CD4-positive, alpha-beta T cell (primary cell): ENCODE measurements at regions not wholly inside any gene's neighbourhood (a gene's known extent, or its start where the extent isn't known, plus 50 kb on each side); places are given as distances from the start of the nearest gene placed in this dataset.

Source experiments
- ATAC-seq: fragments of 200-7000 bp; cut with Tn5 transposase; one replicate; pipeline ENCODE4 v1.10.0; 2022; ENCODE audit warnings: mild to moderate bottlenecking; ENCODE audit not compliant: poor library complexity
- CTCF ChIA-PET: fragments of 350-600 bp; sonication (Branson Sonifier 250); formaldehyde crosslinking; loops from one replicate; lab custom pipeline; 2021; ENCODE audit warnings: antibody characterized with exemption, inconsistent platforms; lab: Charles Lee
- POLR2A ChIA-PET: fragments of 350-600 bp; sonication (Branson Sonifier 250); formaldehyde crosslinking; loops from one replicate; lab custom pipeline; 2021; ENCODE audit warnings: antibody characterized with exemption, inconsistent platforms; lab: Charles Lee
- DNase-seq, 14 experiments: peaks; one replicate each; pipeline ENCODE4 v3.0.0-alpha.2; 2013 to 2020; ENCODE audit warnings: mixed read lengths in 2 of 14
- H3K27ac ChIP-seq, 2 donors: one replicate each; pipeline versions ENCODE4 v1.5.1 to v1.7.0; 2013; ENCODE audit warnings: low read length in 2 of 2, low read depth in 1 of 2, mild to moderate bottlenecking in 1 of 2
- H3K27me3 ChIP-seq, 2 experiments: 1 replicate in 1 of 2; 2 replicates in 1 of 2; pipeline versions ENCODE4 v1.6.1 to v1.7.0; 2013; ENCODE audit warnings: low read length in 2 of 2, control low read depth in 1 of 2, mild to moderate bottlenecking in 1 of 2, moderate library complexity in 1 of 2; ENCODE audit not compliant: insufficient read depth in 2 of 2, control insufficient read depth in 1 of 2
- H3K36me3 ChIP-seq: one replicate; pipeline ENCODE4 v1.6.1; 2013; ENCODE audit warnings: low read length, control low read depth; ENCODE audit not compliant: insufficient read depth
- H3K4me1 ChIP-seq: one replicate; pipeline ENCODE4 v1.6.1; 2013; ENCODE audit warnings: low read length, control low read depth; ENCODE audit not compliant: insufficient read depth
- H3K4me3 ChIP-seq: one replicate; pipeline ENCODE4 v1.5.1; 2013; ENCODE audit warnings: mild to moderate bottlenecking, low read length, moderate library complexity
- H3K9me3 ChIP-seq, 2 experiments: 1 replicate in 1 of 2; 2 replicates in 1 of 2; pipeline versions ENCODE4 v1.6.1 to v1.7.0; 2013; ENCODE audit warnings: low read length in 2 of 2, mild to moderate bottlenecking in 2 of 2, control low read depth in 1 of 2, moderate library complexity in 1 of 2; ENCODE audit not compliant: control insufficient read depth in 1 of 2, insufficient read depth in 1 of 2
- H3K27ac Mint-ChIP-seq: one replicate; pipeline ENCODE4 v1.8.0; 2020; ENCODE audit warnings: mixed read lengths
- H3K27me3 Mint-ChIP-seq: one replicate; pipeline ENCODE4 v1.8.0; 2021; ENCODE audit warnings: mixed read lengths
- H3K36me3 Mint-ChIP-seq: one replicate; pipeline ENCODE4 v1.8.0; 2021; ENCODE audit warnings: low read depth, mixed read lengths
- H3K4me1 Mint-ChIP-seq: one replicate; pipeline ENCODE4 v1.8.0; 2021; ENCODE audit warnings: low read depth, mixed read lengths
- H3K4me3 Mint-ChIP-seq: one replicate; pipeline ENCODE4 v1.8.0; 2020; ENCODE audit warnings: mild to moderate bottlenecking, mixed read lengths
- H3K9me3 Mint-ChIP-seq: one replicate; pipeline ENCODE4 v1.8.0; 2020; ENCODE audit warnings: mixed read lengths
- CTCF ChIP-seq: fragments of 200-600 bp; IDR thresholded peaks from one replicate; pipeline ENCODE4 v1.8.0; 2022; ENCODE audit warnings: antibody characterized with exemption, mild to moderate bottlenecking
- intact Hi-C, 2 experiments: fragments of 100-400 bp; cut with DNase I in 1 of 2; cut with micrococcal nuclease in 1 of 2; formaldehyde crosslinking; loops; one replicate each; pipeline versions ENCODE4 v1.15.1 to v1.9.0; 2023 to 2025; cut with DNase I, micrococcal nuclease

- TF ChIP-seq CTCF: no peak
- no peaks in the 10 kb centered on the region for H3K9me3 ChIP-seq
- no peak overlapping the region for H3K4me3 Mint-ChIP-seq
- no peaks in the 10 kb centered on the region for H3K36me3 ChIP-seq
- ChIA-PET POLR2A (no interaction called here), CTCF (no interaction called here)
- no peak overlapping the region for H3K27ac ChIP-seq
- H3K27me3 ChIP-seq: no peaks in the 10 kb centered on the region
- DNase-seq: no peak
- H3K27me3 Mint-ChIP-seq: no peaks in the 10 kb centered on the region
- H3K36me3 Mint-ChIP-seq: no peaks in the 10 kb centered on the region
- no peak overlapping the region for H3K4me3 ChIP-seq
- no peaks in the 10 kb centered on the region for H3K4me1 ChIP-seq
- H3K9me3 Mint-ChIP-seq: no peaks in the 10 kb centered on the region
- no peak overlapping the region for H3K27ac Mint-ChIP-seq
- no peak for ATAC-seq
- H3K4me1 Mint-ChIP-seq: peaks cover 8% of the 10 kb centered on the region
- intact Hi-C loops: no loop called here
Observed at GRCh38 chr13:80547885-80548825, 207.2 kb upstream of the SPRY2 start.

- Mint-ChIP-seq H3K9me3 (no peaks in the 10 kb centered on the region), H3K4me3 (no peak overlapping the region), H3K36me3 (no peaks in the 10 kb centered on the region), H3K4me1 (peaks cover 8% of the 10 kb centered on the region), H3K27me3 (no peaks in the 10 kb centered on the region), H3K27ac (no peak overlapping the region)
- no peak for ATAC-seq
- no peaks in the 10 kb centered on the region for H3K36me3 ChIP-seq
- H3K27me3 ChIP-seq: no peaks in the 10 kb centered on the region
- no peak for TF ChIP-seq CTCF
- no peak overlapping the region for H3K27ac ChIP-seq
- H3K9me3 ChIP-seq: no peaks in the 10 kb centered on the region
- no peak overlapping the region for H3K4me3 ChIP-seq
- ChIA-PET POLR2A (no interaction called here), CTCF (no interaction called here)
- no peak for DNase-seq
- no peaks in the 10 kb centered on the region for H3K4me1 ChIP-seq
- intact Hi-C loops: no loop called here
Observed at GRCh38 chr13:80547341-80547740, 206.4 kb upstream of the SPRY2 start.

DNA sequence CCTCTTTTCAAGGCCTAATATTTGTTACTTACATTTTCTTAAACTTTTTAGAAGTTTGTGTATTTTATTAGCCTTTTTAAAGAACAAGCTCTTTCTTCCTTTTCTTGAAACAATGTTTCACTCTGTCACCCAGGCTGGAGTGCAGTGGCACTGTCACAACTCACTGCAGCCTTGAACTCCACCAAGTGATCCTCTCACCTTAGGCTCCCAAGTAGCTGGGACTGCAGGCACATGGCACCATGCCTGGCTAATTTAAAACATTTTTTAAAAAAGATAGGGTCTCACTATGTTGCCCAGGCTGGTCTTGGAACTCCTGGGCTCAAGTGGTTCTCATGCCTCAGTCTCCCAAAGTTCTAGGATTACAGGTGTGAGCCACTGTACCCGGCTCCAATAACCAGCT lies 192.2 kb upstream of the SPRY2 start:
- Mint-ChIP-seq H3K4me1 (no peaks in the 10 kb centered on the region), H3K4me3 (no peak overlapping the region), H3K9me3 (peaks cover 5% of the 10 kb centered on the region), H3K27me3 (no peaks in the 10 kb centered on the region), H3K27ac (no peak overlapping the region), H3K36me3 (no peaks in the 10 kb centered on the region)
- DNase-seq (no peak), ATAC-seq (no peak)
- intact Hi-C loops: no loop called here
- Histone ChIP-seq H3K27me3 (no peaks in the 10 kb centered on the region), H3K36me3 (no peaks in the 10 kb centered on the region), H3K4me1 (no peaks in the 10 kb centered on the region), H3K9me3 (no peaks in the 10 kb centered on the region), H3K27ac (no peak overlapping the region), H3K4me3 (no peak overlapping the region)
- ChIA-PET POLR2A (no interaction called here), CTCF (no interaction called here)
- TF ChIP-seq CTCF: no peak
